Neural cell (in vitro differentiated cells): ENCODE measurements at regions not wholly inside any gene's neighbourhood (a gene's known extent, or its start where the extent isn't known, plus 50 kb on each side); places are given as distances from the start of the nearest gene placed in this dataset.

Source experiments
- CTCF ChIP-seq: fragments of 450-650 bp; IDR thresholded peaks from 2 replicates; pipeline ENCODE4 v1.5.1; 2014; ENCODE audit warnings: antibody characterized with exemption, mild to moderate bottlenecking, moderate library complexity; ENCODE audit not compliant: poor library complexity, severe bottlenecking
- EP300 ChIP-seq: fragments of 450-650 bp; conservative IDR thresholded peaks from 2 replicates; pipeline ENCODE4 v1.6.1; 2014; ENCODE audit warnings: antibody characterized with exemption, mild to moderate bottlenecking, moderate library complexity; ENCODE audit not compliant: poor library complexity, severe bottlenecking
- EZH2 ChIP-seq: fragments of 200-600, 300-800 bp; shearing (Covaris generic), sonication (generic); IDR thresholded peaks from 2 replicates; pipeline ENCODE4 v1.6.1; 2014; ENCODE audit warnings: antibody characterized with exemption, low read length, borderline replicate concordance, mild to moderate bottlenecking; ENCODE audit not compliant: insufficient read depth, poor library complexity, severe bottlenecking
- MXI1 ChIP-seq: fragments of 450-650 bp; conservative IDR thresholded peaks from 2 replicates; pipeline ENCODE4 v1.6.1; 2014; ENCODE audit warnings: antibody characterized with exemption, mild to moderate bottlenecking; ENCODE audit not compliant: poor library complexity, severe bottlenecking
- POLR2AphosphoS5 ChIP-seq: IDR thresholded peaks from 2 replicates; pipeline ENCODE4 v1.6.1; 2012
- RAD21 ChIP-seq: fragments of 450-650 bp; conservative IDR thresholded peaks from 2 replicates; pipeline ENCODE4 v1.6.1; 2014; ENCODE audit warnings: antibody characterized with exemption, mild to moderate bottlenecking, moderate library complexity
- REST ChIP-seq: IDR thresholded peaks from 2 replicates; pipeline ENCODE4 v1.6.1; 2012; ENCODE audit warnings: borderline replicate concordance
- SMC3 ChIP-seq: fragments of 450-650 bp; conservative IDR thresholded peaks from 2 replicates; pipeline ENCODE4 v1.6.1; 2014; ENCODE audit warnings: antibody characterized with exemption, mild to moderate bottlenecking, moderate library complexity; ENCODE audit not compliant: poor library complexity
- TAF1 ChIP-seq: IDR thresholded peaks from 2 replicates; pipeline ENCODE4 v1.6.1; 2012; ENCODE audit warnings: low read depth

GRCh38 chr14:22189881-22190280 is 399.1 kb downstream of the DAD1 start:
- TF ChIP-seq TAF1 (no peak), CTCF (no peak), EZH2 (no peak), POLR2AphosphoS5 (no peak), REST (no peak), RAD21 (no peak), SMC3 (no peak), EP300 (no peak), MXI1 (no peak)
